Glutamatergic neuron (in vitro differentiated cells): ENCODE measurements at regions not wholly inside any gene's neighbourhood (a gene's known extent, or its start where the extent isn't known, plus 50 kb on each side); places are given as distances from the start of the nearest gene placed in this dataset.
"Not testable (repeated sequence)": the region's sequence is repeated elsewhere in the genome, so short reads cannot be mapped to it uniquely, and the experiment has no call there.

Experiments
- DNase-seq: peaks from one replicate; pipeline ENCODE4 v3.0.0; 2022
- H3K27ac Mint-ChIP-seq: one replicate; pipeline ENCODE4 v1.8.0; 2020; ENCODE audit warnings: mild to moderate bottlenecking, mixed read lengths, inconsistent platforms; ENCODE audit not compliant: unreplicated experiment
- H3K27me3 Mint-ChIP-seq: one replicate; pipeline ENCODE4 v1.8.0; 2020; ENCODE audit warnings: mild to moderate bottlenecking, moderate library complexity, mixed read lengths, inconsistent platforms; ENCODE audit not compliant: unreplicated experiment
- H3K36me3 Mint-ChIP-seq: one replicate; pipeline ENCODE4 v1.8.0; 2020; ENCODE audit warnings: mild to moderate bottlenecking, mixed read lengths, inconsistent platforms; ENCODE audit not compliant: unreplicated experiment
- H3K4me1 Mint-ChIP-seq: one replicate; pipeline ENCODE4 v1.8.0; 2020; ENCODE audit warnings: mild to moderate bottlenecking, low read depth, mixed read lengths, inconsistent platforms; ENCODE audit not compliant: unreplicated experiment
- H3K4me3 Mint-ChIP-seq: one replicate; pipeline ENCODE4 v1.8.0; 2020; ENCODE audit warnings: mild to moderate bottlenecking, mixed read lengths, inconsistent platforms; ENCODE audit not compliant: unreplicated experiment
- H3K9me3 Mint-ChIP-seq: one replicate; pipeline ENCODE4 v1.8.0; 2020; ENCODE audit warnings: mild to moderate bottlenecking, moderate library complexity, mixed read lengths, inconsistent platforms; ENCODE audit not compliant: unreplicated experiment
- TF ChIP-seq, protein P1 (sequence below): fragments of 200-600 bp; sonication (generic); IDR thresholded peaks from one replicate; pipeline ENCODE4 v1.5.0; 2021; ENCODE audit not compliant: partially characterized antibody, unreplicated experiment

DNA sequence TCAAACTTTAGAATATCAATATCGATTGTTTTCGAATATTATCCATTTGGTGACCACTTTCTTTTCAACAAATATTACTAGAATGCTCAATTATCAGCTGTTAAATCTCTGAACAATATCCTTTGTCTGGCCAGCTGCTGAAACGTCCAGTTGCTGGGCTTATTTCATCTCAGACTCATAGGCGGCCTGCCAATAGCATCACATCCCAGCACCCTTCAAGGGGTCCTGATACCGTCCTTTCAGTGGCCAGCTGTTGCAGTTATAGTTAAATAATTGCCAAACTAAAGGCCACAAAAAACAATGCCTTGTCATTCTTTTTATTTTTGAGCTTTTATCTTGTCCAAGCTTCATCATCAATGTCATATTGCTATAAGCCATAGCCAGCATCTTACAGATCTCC is 1006.8 kb upstream of the MANEA start:
- Mint-ChIP-seq H3K36me3 (no peaks in the 10 kb centered on the region), H3K27ac (no peak overlapping the region), H3K4me3 (no peak overlapping the region), H3K9me3 (no peaks in the 10 kb centered on the region), H3K27me3 (no peaks in the 10 kb centered on the region), H3K4me1 (no peaks in the 10 kb centered on the region)
- no peak for DNase-seq
- TF ChIP-seq, protein P1, sequence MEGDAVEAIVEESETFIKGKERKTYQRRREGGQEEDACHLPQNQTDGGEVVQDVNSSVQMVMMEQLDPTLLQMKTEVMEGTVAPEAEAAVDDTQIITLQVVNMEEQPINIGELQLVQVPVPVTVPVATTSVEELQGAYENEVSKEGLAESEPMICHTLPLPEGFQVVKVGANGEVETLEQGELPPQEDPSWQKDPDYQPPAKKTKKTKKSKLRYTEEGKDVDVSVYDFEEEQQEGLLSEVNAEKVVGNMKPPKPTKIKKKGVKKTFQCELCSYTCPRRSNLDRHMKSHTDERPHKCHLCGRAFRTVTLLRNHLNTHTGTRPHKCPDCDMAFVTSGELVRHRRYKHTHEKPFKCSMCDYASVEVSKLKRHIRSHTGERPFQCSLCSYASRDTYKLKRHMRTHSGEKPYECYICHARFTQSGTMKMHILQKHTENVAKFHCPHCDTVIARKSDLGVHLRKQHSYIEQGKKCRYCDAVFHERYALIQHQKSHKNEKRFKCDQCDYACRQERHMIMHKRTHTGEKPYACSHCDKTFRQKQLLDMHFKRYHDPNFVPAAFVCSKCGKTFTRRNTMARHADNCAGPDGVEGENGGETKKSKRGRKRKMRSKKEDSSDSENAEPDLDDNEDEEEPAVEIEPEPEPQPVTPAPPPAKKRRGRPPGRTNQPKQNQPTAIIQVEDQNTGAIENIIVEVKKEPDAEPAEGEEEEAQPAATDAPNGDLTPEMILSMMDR = no peak

DNA sequence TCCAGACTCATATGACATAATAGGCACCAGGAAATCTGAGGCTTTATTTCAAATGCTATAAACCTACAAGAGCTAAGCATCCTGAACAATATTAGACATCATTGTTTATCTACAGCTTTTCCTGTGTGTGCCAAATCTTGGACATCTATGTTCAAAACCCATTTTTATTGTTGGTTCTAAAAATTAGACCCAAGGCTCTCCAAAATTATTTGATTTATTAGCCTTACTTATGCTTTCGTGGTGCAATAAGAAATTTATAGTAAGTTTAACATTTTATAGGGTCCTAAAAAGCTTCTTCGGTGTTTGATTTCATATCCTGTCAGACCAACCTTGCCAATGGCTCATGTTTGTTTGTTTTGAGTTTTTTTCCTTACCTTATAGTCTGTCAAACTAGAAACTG is 1014.5 kb upstream of the MANEA start:
- DNase-seq = no peak
- Mint-ChIP-seq H3K27me3 (no peaks in the 10 kb centered on the region), H3K9me3 (no peaks in the 10 kb centered on the region), H3K4me3 (no peak overlapping the region), H3K4me1 (no peaks in the 10 kb centered on the region), H3K27ac (no peak overlapping the region), H3K36me3 (no peaks in the 10 kb centered on the region)
- TF ChIP-seq, protein P1 = no peak

DNA sequence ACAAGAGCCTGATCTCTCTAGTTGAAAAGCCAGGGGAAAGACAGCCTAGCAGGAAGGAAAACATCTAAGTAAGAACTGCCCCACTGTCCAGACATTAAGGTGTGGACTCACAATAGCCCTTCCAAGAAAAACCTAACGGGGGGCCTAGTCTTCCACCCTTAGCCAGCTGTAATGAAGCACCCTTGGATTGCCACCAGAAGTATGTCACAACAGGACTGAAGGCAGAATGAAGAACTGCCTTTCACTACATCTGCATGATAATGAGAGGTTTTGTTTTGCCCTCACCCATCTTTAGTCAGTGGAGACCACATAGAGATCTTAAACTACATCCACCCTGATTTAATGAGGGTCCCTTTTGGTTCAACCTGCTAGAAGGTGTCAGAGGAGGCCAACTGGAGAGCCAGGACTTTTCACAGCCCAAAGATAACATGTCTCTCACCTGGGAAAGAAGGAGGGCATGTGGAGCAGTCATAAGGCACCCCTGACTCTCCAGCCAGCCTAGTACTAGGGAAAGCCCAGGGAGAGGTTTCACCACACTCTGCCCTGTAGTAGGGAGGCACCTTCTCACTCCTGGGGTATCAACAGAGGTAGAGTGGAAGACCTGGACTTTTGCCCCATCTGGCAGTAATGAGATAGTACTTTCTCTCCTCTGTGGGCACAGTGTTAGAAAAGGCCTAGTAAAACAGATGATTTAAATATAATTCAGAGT is 1017.4 kb upstream of the MANEA start:
- Mint-ChIP-seq H3K9me3 (peaks cover 3% of the 10 kb centered on the region), H3K27ac (no peak overlapping the region), H3K27me3 (peaks cover 2% of the 10 kb centered on the region), H3K4me3 (no peak overlapping the region), H3K36me3 (no peaks in the 10 kb centered on the region), H3K4me1 (no peaks in the 10 kb centered on the region)
- TF ChIP-seq, protein P1 = no peak
- DNase-seq = no peak

DNA sequence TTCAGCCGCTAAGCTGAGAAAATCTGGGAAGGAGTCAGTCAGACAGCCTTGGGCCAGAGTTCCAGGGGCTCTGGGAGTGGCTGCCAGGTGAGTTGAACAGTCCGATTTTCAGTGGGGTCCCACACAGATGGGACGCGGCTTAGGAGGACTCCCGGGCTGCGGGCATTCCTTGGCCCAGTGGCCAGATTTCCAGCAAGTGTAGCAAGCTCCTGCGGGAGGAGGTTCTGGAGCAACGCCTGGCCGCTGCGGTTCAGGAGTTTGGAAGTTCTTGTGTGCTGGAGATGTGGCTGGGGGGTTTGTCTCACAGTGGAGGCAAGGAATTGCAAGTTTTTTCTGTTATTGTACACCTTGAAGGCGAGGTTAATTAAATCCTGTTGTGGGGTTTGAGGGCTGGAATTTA is 1020.1 kb upstream of the MANEA start:
- not testable (repeated sequence) for H3K36me3 Mint-ChIP-seq, H3K4me1 Mint-ChIP-seq, H3K27ac Mint-ChIP-seq, DNase-seq, H3K27me3 Mint-ChIP-seq, H3K9me3 Mint-ChIP-seq, H3K4me3 Mint-ChIP-seq

DNA sequence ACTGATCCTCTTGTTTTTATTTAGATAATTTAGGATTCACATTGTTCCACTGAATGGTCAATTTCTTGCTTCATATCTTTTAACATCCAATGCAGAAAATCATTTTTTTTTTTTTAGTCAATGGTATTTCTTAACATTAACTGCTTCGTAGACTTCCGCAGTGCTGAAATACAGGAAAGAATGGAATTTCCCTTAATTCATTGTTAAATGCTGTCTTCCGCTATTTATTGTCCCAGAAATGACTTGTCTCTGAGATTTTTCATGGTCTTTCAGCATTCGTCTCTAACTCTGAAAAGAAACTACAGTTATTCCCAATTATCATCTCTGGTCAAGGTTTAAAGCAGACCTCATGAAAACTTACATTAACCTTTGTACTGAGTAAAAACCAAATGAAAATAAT is 1029.1 kb upstream of the MANEA start:
- H3K27ac Mint-ChIP-seq = no peak overlapping the region
- no peaks in the 10 kb centered on the region for H3K36me3 Mint-ChIP-seq
- no peak for DNase-seq
- TF ChIP-seq, protein P1 = no peak
- H3K4me3 Mint-ChIP-seq = no peak overlapping the region
- H3K4me1 Mint-ChIP-seq = no peaks in the 10 kb centered on the region
- H3K27me3 Mint-ChIP-seq = no peaks in the 10 kb centered on the region
- H3K9me3 Mint-ChIP-seq = no peaks in the 10 kb centered on the region
